Panc1 (cell line): ENCODE measurements at regions not wholly inside any gene's neighbourhood (a gene's known extent, or its start where the extent isn't known, plus 50 kb on each side); places are given as distances from the start of the nearest gene placed in this dataset.

Experiments used
- ATAC-seq: fragments of 200-7000 bp; cut with Tn5 transposase; 2 replicates; pipeline ENCODE4 v1.9.1; 2020; ENCODE audit warnings: mild to moderate bottlenecking, moderate library complexity
- BruUV-seq: library from RNA; stranded (reverse); fragments of 400-500 nt; replicated peaks from 2 replicates; lab custom pipeline; 2021; lab: Mats Ljungman, UMichigan
- CTCF ChIA-PET: fragments of 300-600 bp; sonication (Branson Sonifier 250); formaldehyde crosslinking; loops from one replicate; lab custom pipeline; 2022; ENCODE audit warnings: antibody characterized with exemption; lab: Charles Lee
- POLR2A ChIA-PET: fragments of 300-600 bp; sonication (Branson Sonifier 250); formaldehyde crosslinking; loops from one replicate; lab custom pipeline; 2022; ENCODE audit warnings: antibody characterized with exemption; lab: Charles Lee
- DNase-seq: peaks from one replicate; pipeline ENCODE4 v3.0.0-alpha.2; 2010; ENCODE audit warnings: low read depth, low spot score
- H3K27ac ChIP-seq: 2 replicates; pipeline ENCODE4 v1.5.1; 2011; ENCODE audit warnings: mild to moderate bottlenecking, low read length, inconsistent platforms
- H3K27me3 ChIP-seq: fragments of 200-500 bp; sonication (Bioruptor generic); 2 replicates; pipeline ENCODE4 v1.6.0; 2014; ENCODE audit warnings: low read length, inconsistent platforms; ENCODE audit not compliant: control insufficient read depth, insufficient read depth
- H3K36me3 ChIP-seq: fragments of 200-500 bp; sonication (Bioruptor generic); 2 replicates; pipeline ENCODE4 v1.5.1; 2014; ENCODE audit warnings: inconsistent platforms, mild to moderate bottlenecking, low read length, moderate library complexity; ENCODE audit not compliant: control insufficient read depth, insufficient read depth
- H3K4me1 ChIP-seq: 2 replicates; pipeline ENCODE4 v1.5.1; 2011; ENCODE audit warnings: inconsistent platforms, mild to moderate bottlenecking, low read length, moderate library complexity; ENCODE audit not compliant: control insufficient read depth, insufficient read depth
- H3K4me3 ChIP-seq, 2 experiments: 2 replicates each; pipeline ENCODE4 v1.5.1; 2011 to 2012; ENCODE audit warnings: low read depth in 2 of 2, low read length in 2 of 2, mild to moderate bottlenecking in 2 of 2, inconsistent platforms in 1 of 2, moderate library complexity in 1 of 2
- H3K9me3 ChIP-seq: fragments of 200-500 bp; sonication (Bioruptor generic); 2 replicates; pipeline ENCODE4 v1.5.1; 2014; ENCODE audit warnings: low read depth, mild to moderate bottlenecking, inconsistent platforms, low read length, moderate library complexity; ENCODE audit not compliant: control insufficient read depth, insufficient read depth
- POLR2AphosphoS5 ChIP-seq: IDR thresholded peaks from 2 replicates; pipeline ENCODE4 v1.6.1; 2012; ENCODE audit warnings: mild to moderate bottlenecking, low read depth, low read length, moderate library complexity
- REST ChIP-seq, 2 experiments: IDR thresholded peaks; 2 replicates each; pipeline ENCODE4 v1.6.1; 2011 to 2012; ENCODE audit warnings: low read depth in 2 of 2, control low read depth in 1 of 2, low read length in 1 of 2, mild to moderate bottlenecking in 1 of 2, moderate library complexity in 1 of 2; ENCODE audit not compliant: insufficient read depth in 1 of 2
- SIN3A ChIP-seq: IDR thresholded peaks from 2 replicates; pipeline ENCODE4 v1.6.1; 2012; ENCODE audit warnings: low read depth, mild to moderate bottlenecking, low read length, moderate library complexity, borderline replicate concordance; ENCODE audit not compliant: insufficient read depth
- TCF7L2 ChIP-seq: IDR thresholded peaks from 2 replicates; pipeline ENCODE4 v1.6.1; 2011; ENCODE audit warnings: mild to moderate bottlenecking, low read depth, low read length, inconsistent platforms
- in situ Hi-C: cut with HindIII; loops from 2 replicates; pipeline ENCODE4 v1.10.0; 2016; ENCODE audit warnings: low sequenced_read_pairs, low pct_unique_long_range_greater_than_20kb
- intact Hi-C: fragments of 100-400 bp; cut with micrococcal nuclease; formaldehyde crosslinking; loops from one replicate; pipeline ENCODE4 v1.10.0; 2022; ENCODE audit not compliant: unreplicated experiment
- TF ChIP-seq, protein P1 (sequence below): fragments of 450-650 bp; IDR thresholded peaks from 2 replicates; pipeline ENCODE4 v1.5.1; 2017; ENCODE audit warnings: mild to moderate bottlenecking

DNA sequence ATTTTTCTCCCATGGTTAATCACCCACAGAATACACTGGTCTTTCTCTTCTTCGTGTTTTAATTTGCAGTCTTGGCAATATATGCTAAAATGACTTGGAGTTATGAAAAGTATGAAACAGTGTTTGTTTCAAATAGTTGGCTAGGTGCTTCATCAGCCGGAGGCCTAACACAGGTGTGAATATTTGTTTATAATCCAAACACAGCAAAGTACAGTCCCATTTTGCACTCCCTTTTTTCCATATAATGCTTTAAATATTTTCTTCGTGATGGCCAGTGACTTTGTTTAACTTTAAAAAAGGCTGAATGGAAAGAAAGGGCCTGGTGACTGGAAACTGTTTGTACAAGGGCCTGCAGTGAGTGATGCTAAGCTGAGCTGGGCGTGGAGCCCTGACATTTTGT, 219.7 kb upstream of the LRIG1 start:
- no peaks in the 10 kb centered on the region for H3K27me3 ChIP-seq
- no peaks in the 10 kb centered on the region for H3K9me3 ChIP-seq
- POLR2A ChIA-PET, result no interaction called here
- intact Hi-C loops, result no loop called here
- CTCF ChIA-PET, result no interaction called here
- TF ChIP-seq POLR2AphosphoS5 (no peak), TCF7L2 (no peak), REST (IDR thresholded peaks at IDR 0.05; ENCODE audit: insufficient read depth in 1 of 2, low read depth in 2 of 2, low read length in 1 of 2) (no peak), SIN3A (no peak)
- TF ChIP-seq, protein P1, sequence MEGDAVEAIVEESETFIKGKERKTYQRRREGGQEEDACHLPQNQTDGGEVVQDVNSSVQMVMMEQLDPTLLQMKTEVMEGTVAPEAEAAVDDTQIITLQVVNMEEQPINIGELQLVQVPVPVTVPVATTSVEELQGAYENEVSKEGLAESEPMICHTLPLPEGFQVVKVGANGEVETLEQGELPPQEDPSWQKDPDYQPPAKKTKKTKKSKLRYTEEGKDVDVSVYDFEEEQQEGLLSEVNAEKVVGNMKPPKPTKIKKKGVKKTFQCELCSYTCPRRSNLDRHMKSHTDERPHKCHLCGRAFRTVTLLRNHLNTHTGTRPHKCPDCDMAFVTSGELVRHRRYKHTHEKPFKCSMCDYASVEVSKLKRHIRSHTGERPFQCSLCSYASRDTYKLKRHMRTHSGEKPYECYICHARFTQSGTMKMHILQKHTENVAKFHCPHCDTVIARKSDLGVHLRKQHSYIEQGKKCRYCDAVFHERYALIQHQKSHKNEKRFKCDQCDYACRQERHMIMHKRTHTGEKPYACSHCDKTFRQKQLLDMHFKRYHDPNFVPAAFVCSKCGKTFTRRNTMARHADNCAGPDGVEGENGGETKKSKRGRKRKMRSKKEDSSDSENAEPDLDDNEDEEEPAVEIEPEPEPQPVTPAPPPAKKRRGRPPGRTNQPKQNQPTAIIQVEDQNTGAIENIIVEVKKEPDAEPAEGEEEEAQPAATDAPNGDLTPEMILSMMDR, result no peak
- no peak overlapping the region for H3K4me3 ChIP-seq
- no peak overlapping the region for H3K27ac ChIP-seq
- no peak for DNase-seq
- in situ Hi-C loops, result no loop called here
- no peak for ATAC-seq
- H3K36me3 ChIP-seq, result no peaks in the 10 kb centered on the region
- no peaks in the 10 kb centered on the region for H3K4me1 ChIP-seq
- no TSS peak for BruUV-seq

- ChIA-PET CTCF (no interaction called here), POLR2A (no interaction called here)
- intact Hi-C loops, result no loop called here
- H3K27ac ChIP-seq, result no peak overlapping the region
- no peaks in the 10 kb centered on the region for H3K36me3 ChIP-seq
- ATAC-seq (no peak), DNase-seq (no peak)
- no peaks in the 10 kb centered on the region for H3K9me3 ChIP-seq
- TF ChIP-seq REST (IDR thresholded peaks at IDR 0.05; ENCODE audit: insufficient read depth in 1 of 2, low read depth in 2 of 2, low read length in 1 of 2), result no peak
- TF ChIP-seq, protein P1, result no peak
- TF ChIP-seq TCF7L2, result no peak
- no peak for TF ChIP-seq POLR2AphosphoS5
- no TSS peak for BruUV-seq
- no peak overlapping the region for H3K4me3 ChIP-seq
- H3K27me3 ChIP-seq, result no peaks in the 10 kb centered on the region
- in situ Hi-C loops, result no loop called here
- no peaks in the 10 kb centered on the region for H3K4me1 ChIP-seq
Measured at GRCh38 chr3:66722675-66723074, 221.9 kb upstream of the LRIG1 start.
